ENCODE measurements at regions not wholly inside any gene's neighbourhood (a gene's known extent, or its start where the extent isn't known, plus 50 kb on each side); places are given as distances from the start of the nearest gene placed in this dataset.
A peak's percentile ranks its signal among the peaks of the same experiment; 100 is the strongest.
"Not testable (repeated sequence)": the region's sequence is repeated elsewhere in the genome, so short reads cannot be mapped to it uniquely, and the experiment has no call there.

GRCh38 chr12:5096241-5096924, 52.7 kb downstream of the KCNA5 start:
- DNase-seq (ENCODE audit: low spot score), result no peak

GRCh38 chr12:5097786-5098185, 54.1 kb downstream of the KCNA5 start:
- no peak for DNase-seq (ENCODE audit: low spot score)

GRCh38 chr12:5099136-5099535, 55.5 kb downstream of the KCNA5 start:
- DNase-seq (ENCODE audit: low spot score), result no peak

- DNase-seq (ENCODE audit: low spot score), result no peak
Observed at GRCh38 chr12:5099591-5099990, 55.9 kb downstream of the KCNA5 start.

- DNase-seq (ENCODE audit: low spot score), result no peak
Observed at GRCh38 chr12:5101686-5102085, 58.0 kb downstream of the KCNA5 start.

- DNase-seq (ENCODE audit: low spot score), result peak; percentile 35
Observed at GRCh38 chr12:5102261-5102789, 58.6 kb downstream of the KCNA5 start.

- DNase-seq (ENCODE audit: low spot score), result no peak
Observed at GRCh38 chr12:5102806-5103205, 59.1 kb downstream of the KCNA5 start.

GRCh38 chr12:5110345-5110744, 66.7 kb downstream of the KCNA5 start:
- DNase-seq (ENCODE audit: low spot score), result peak; percentile 59

GRCh38 chr12:5114436-5114835, 70.8 kb downstream of the KCNA5 start:
- no peak for DNase-seq (ENCODE audit: low spot score)

GRCh38 chr12:5121784-5122183, 78.1 kb downstream of the KCNA5 start:
- not testable (repeated sequence) for DNase-seq (ENCODE audit: low spot score)

GRCh38 chr12:5122256-5122831, 78.7 kb downstream of the KCNA5 start:
- DNase-seq (ENCODE audit: low spot score), result not testable (repeated sequence)

GRCh38 chr12:5123921-5124320, 80.2 kb downstream of the KCNA5 start:
- no peak for DNase-seq (ENCODE audit: low spot score)

GRCh38 chr12:5124401-5124800, 80.7 kb downstream of the KCNA5 start:
- no peak for DNase-seq (ENCODE audit: low spot score)

GRCh38 chr12:5134861-5135525, 91.3 kb downstream of the KCNA5 start:
- DNase-seq (ENCODE audit: low spot score), result no peak

- DNase-seq (ENCODE audit: low spot score), result no peak
Observed at GRCh38 chr12:5138256-5138655, 94.6 kb downstream of the KCNA5 start.

GRCh38 chr12:5138845-5139244, 95.2 kb downstream of the KCNA5 start:
- no peak for DNase-seq (ENCODE audit: low spot score)

GRCh38 chr12:5139751-5140150, 96.1 kb downstream of the KCNA5 start:
- DNase-seq (ENCODE audit: low spot score), result no peak

- no peak for DNase-seq (ENCODE audit: low spot score)
Observed at GRCh38 chr12:5140190-5140589, 96.5 kb downstream of the KCNA5 start.

- DNase-seq (ENCODE audit: low spot score), result no peak
Observed at GRCh38 chr12:5148880-5149279, 105.2 kb downstream of the KCNA5 start.

- no peak for DNase-seq (ENCODE audit: low spot score)
Observed at GRCh38 chr12:5154091-5154490, 110.4 kb downstream of the KCNA5 start.

- no peak for DNase-seq (ENCODE audit: low spot score)
Observed at GRCh38 chr12:5155866-5156265, 112.2 kb downstream of the KCNA5 start.

GRCh38 chr12:5160827-5161226, 117.1 kb downstream of the KCNA5 start:
- DNase-seq (ENCODE audit: low spot score), result no peak

- no peak for DNase-seq (ENCODE audit: low spot score)
Observed at GRCh38 chr12:5163661-5164060, 120.0 kb downstream of the KCNA5 start.

All from umbilical cord (tissue), 1 donor.